ENCODE measurements at regions not wholly inside any gene's neighbourhood (a gene's known extent, or its start where the extent isn't known, plus 50 kb on each side); places are given as distances from the start of the nearest gene placed in this dataset.

DNA sequence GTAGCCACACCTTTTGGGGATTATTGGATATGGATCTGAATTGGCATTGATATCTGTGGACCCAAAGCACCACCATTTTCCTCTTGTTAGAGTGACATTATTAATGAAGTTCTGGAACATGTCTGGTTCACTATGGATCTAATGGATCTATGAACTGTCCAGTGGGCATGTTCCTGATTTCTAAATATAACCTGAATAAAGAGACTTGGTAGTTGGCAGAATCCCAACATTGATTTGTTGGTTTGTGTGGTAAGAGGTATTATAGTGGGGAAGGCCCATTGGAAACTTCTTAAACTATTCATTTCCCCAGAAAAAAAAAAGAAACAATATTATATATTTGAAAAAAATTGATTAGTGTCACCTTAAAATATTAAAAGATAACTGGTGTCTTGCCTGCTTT is 312.6 kb downstream of the HTR1B start:
- ChIA-PET POLR2A (no interaction called here), CTCF (no interaction called here)
- Histone ChIP-seq H3K4me1 (ENCODE audit: control insufficient read depth, insufficient read depth, low read length) (no peaks in the 10 kb centered on the region), H3K4me3 (ENCODE audit: low read depth in 2 of 2, low read length in 2 of 2) (no peak overlapping the region), H3K27me3 (ENCODE audit: control insufficient read depth, insufficient read depth, low read length) (no peaks in the 10 kb centered on the region), H3K9me3 (ENCODE audit: control insufficient read depth, insufficient read depth, low read depth, low read length) (no peaks in the 10 kb centered on the region), H3K27ac (ENCODE audit: low read length) (no peak overlapping the region), H3K36me3 (ENCODE audit: control insufficient read depth, insufficient read depth, low read length) (no peaks in the 10 kb centered on the region)
- BruUV-seq (replicated peaks), result no TSS peak
- ATAC-seq (no peak), DNase-seq (ENCODE audit: low read depth, low spot score) (no peak)
- TF ChIP-seq, protein P1, sequence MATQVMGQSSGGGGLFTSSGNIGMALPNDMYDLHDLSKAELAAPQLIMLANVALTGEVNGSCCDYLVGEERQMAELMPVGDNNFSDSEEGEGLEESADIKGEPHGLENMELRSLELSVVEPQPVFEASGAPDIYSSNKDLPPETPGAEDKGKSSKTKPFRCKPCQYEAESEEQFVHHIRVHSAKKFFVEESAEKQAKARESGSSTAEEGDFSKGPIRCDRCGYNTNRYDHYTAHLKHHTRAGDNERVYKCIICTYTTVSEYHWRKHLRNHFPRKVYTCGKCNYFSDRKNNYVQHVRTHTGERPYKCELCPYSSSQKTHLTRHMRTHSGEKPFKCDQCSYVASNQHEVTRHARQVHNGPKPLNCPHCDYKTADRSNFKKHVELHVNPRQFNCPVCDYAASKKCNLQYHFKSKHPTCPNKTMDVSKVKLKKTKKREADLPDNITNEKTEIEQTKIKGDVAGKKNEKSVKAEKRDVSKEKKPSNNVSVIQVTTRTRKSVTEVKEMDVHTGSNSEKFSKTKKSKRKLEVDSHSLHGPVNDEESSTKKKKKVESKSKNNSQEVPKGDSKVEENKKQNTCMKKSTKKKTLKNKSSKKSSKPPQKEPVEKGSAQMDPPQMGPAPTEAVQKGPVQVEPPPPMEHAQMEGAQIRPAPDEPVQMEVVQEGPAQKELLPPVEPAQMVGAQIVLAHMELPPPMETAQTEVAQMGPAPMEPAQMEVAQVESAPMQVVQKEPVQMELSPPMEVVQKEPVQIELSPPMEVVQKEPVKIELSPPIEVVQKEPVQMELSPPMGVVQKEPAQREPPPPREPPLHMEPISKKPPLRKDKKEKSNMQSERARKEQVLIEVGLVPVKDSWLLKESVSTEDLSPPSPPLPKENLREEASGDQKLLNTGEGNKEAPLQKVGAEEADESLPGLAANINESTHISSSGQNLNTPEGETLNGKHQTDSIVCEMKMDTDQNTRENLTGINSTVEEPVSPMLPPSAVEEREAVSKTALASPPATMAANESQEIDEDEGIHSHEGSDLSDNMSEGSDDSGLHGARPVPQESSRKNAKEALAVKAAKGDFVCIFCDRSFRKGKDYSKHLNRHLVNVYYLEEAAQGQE (IDR thresholded peaks at IDR 0.05; ENCODE audit: insufficient read depth in 1 of 2, low read depth in 2 of 2, low read length in 1 of 2), result no peak
- no peak for TF ChIP-seq SIN3A (IDR thresholded peaks at IDR 0.05; ENCODE audit: borderline replicate concordance, insufficient read depth, low read depth, low read length)
- TF ChIP-seq, protein P2, sequence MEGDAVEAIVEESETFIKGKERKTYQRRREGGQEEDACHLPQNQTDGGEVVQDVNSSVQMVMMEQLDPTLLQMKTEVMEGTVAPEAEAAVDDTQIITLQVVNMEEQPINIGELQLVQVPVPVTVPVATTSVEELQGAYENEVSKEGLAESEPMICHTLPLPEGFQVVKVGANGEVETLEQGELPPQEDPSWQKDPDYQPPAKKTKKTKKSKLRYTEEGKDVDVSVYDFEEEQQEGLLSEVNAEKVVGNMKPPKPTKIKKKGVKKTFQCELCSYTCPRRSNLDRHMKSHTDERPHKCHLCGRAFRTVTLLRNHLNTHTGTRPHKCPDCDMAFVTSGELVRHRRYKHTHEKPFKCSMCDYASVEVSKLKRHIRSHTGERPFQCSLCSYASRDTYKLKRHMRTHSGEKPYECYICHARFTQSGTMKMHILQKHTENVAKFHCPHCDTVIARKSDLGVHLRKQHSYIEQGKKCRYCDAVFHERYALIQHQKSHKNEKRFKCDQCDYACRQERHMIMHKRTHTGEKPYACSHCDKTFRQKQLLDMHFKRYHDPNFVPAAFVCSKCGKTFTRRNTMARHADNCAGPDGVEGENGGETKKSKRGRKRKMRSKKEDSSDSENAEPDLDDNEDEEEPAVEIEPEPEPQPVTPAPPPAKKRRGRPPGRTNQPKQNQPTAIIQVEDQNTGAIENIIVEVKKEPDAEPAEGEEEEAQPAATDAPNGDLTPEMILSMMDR (IDR thresholded peaks at IDR 0.05), result no peak
- TF ChIP-seq POLR2AphosphoS5 (IDR thresholded peaks at IDR 0.05; ENCODE audit: low read depth, low read length), result no peak
- no peak for TF ChIP-seq TCF7L2 (IDR thresholded peaks at IDR 0.05; ENCODE audit: low read depth, low read length)
- in situ Hi-C loops (cut with HindIII; ENCODE audit: low pct_unique_long_range_greater_than_20kb, low sequenced_read_pairs) (no loop called here), intact Hi-C loops (cut with micrococcal nuclease; ENCODE audit: unreplicated experiment) (no loop called here)

DNA sequence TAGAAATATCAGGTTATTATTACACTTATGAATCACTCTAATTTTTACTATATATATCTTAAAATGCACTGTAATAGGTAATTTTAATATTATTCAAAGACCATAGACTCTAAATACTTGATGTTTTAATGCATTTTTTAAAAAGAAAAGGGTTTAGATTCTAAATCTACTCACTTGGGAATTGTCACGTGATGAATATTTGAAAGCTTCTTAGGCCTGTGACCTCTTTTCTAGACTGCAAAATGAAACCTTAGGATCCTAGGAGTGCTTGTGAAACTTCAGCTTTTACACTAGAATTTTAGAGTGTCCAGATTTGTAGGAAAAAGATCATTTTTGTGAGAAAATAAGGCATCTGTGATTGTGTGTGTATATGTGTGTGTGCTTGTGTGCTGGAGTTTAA is 318.0 kb downstream of the HTR1B start:
- no peak for TF ChIP-seq TCF7L2 (IDR thresholded peaks at IDR 0.05; ENCODE audit: low read depth, low read length)
- TF ChIP-seq, protein P1 (IDR thresholded peaks at IDR 0.05; ENCODE audit: insufficient read depth in 1 of 2, low read depth in 2 of 2, low read length in 1 of 2), result no peak
- no peak for TF ChIP-seq SIN3A (IDR thresholded peaks at IDR 0.05; ENCODE audit: borderline replicate concordance, insufficient read depth, low read depth, low read length)
- TF ChIP-seq, protein P2 (IDR thresholded peaks at IDR 0.05), result no peak
- TF ChIP-seq POLR2AphosphoS5 (IDR thresholded peaks at IDR 0.05; ENCODE audit: low read depth, low read length), result no peak
- H3K27ac ChIP-seq (ENCODE audit: low read length), result no peak overlapping the region
- H3K27me3 ChIP-seq (ENCODE audit: control insufficient read depth, insufficient read depth, low read length), result no peaks in the 10 kb centered on the region
- ATAC-seq (no peak), DNase-seq (ENCODE audit: low read depth, low spot score) (no peak)
- H3K36me3 ChIP-seq (ENCODE audit: control insufficient read depth, insufficient read depth, low read length), result no peaks in the 10 kb centered on the region
- BruUV-seq (replicated peaks), result no TSS peak
- in situ Hi-C loops (cut with HindIII; ENCODE audit: low pct_unique_long_range_greater_than_20kb, low sequenced_read_pairs), result no loop called here
- intact Hi-C loops (cut with micrococcal nuclease; ENCODE audit: unreplicated experiment), result no loop called here
- H3K4me3 ChIP-seq (ENCODE audit: low read depth in 2 of 2, low read length in 2 of 2), result no peak overlapping the region
- no peaks in the 10 kb centered on the region for H3K4me1 ChIP-seq (ENCODE audit: control insufficient read depth, insufficient read depth, low read length)
- H3K9me3 ChIP-seq (ENCODE audit: control insufficient read depth, insufficient read depth, low read depth, low read length), result no peaks in the 10 kb centered on the region
- ChIA-PET CTCF (no interaction called here), POLR2A (no interaction called here)

Data from Panc1 (cell line).